GM21367 (cell line): ENCODE measurements at regions not wholly inside any gene's neighbourhood (a gene's known extent, or its start where the extent isn't known, plus 50 kb on each side); places are given as distances from the start of the nearest gene placed in this dataset.
"Not testable (repeated sequence)": the region's sequence is repeated elsewhere in the genome, so short reads cannot be mapped to it uniquely, and the experiment has no call there.

Experiments used
- ATAC-seq: cut with Tn5 transposase; IDR thresholded peaks from one replicate; pipeline ENCODE4 v1.9.1; 2021; ENCODE audit not compliant: unreplicated experiment

DNA sequence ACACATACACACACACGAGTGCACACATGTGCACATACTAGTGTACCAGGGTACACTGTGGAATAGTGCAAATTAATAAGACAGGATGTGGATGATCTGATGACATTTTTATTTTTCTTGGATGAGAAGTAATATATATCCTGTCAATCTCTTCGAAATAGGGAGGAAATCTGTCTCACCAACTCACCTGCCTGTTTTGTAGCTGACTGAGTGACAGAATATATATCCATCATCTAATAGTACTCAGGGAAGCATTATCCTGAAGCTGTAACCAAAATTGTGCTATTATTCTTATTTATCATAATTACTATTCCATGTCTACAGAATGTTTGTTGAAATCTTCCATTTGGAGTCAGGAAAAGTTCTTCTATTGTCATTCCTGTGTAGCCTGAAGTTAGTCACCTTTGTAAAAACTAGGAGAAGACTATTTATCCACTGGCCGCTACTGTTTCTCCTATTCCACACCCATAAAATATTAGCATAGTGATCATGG is 888.0 kb downstream of the TRAM1L1 start:
- no peak for ATAC-seq

DNA sequence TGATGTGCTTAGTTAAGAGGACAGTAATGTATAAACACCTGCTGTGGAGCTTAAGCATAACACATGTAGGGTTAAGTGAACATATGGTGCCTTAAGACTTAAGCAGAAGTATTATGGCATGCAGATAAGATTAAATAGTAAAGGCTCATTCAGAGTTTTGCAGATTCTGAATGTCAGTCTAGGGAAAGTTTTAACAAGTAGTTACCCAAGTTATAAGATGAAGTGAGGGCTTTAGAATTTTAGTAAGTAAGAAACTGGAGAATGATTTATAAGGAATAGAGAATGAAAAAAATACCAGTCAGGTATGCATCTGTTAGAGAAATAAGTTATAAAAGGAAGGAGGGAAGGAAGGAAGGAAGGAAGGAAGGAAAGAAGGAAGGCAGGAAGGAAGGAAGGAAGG is 902.1 kb downstream of the TRAM1L1 start:
- no peak for ATAC-seq

DNA sequence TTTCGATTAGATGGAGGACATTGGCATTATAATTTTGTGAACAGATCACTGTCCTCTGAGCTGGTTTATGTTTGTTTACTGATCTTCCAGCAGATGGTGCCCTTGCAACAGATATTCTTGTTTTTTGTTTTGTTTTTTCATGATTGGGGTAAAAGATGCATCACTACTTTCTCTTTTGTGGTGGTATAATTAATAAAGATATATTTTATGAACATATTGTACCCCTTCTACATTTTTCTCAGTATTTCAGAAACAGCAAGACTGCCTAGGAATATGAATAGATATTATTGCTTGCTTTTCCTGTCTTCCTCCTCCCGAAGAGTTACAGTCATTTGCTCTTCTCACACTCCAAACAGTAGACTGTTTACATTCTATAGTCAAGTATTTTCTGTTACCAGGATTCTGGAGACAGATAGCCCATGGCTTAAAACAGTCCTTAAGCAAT is 905.2 kb downstream of the TRAM1L1 start:
- ATAC-seq: no peak

DNA sequence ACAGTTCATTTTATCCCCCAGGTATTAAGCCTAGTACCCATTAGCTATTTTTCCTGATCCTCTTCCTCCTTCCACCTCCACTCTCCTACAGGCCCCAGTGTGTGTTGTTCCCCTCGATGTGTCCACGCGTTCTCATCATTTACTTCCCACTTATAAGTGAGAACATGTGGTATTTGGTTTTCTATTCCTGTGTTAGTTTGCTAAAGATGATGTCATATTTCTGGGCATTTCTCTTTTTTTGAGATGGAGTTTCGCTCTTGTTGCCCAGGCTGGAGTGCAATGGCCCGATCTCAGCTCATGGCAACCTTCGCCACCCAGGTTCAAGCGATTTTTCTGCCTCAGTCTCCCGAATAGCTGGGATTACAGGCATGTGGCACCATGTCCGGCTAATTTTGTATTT is 934.0 kb downstream of the TRAM1L1 start:
- not testable (repeated sequence) for ATAC-seq

DNA sequence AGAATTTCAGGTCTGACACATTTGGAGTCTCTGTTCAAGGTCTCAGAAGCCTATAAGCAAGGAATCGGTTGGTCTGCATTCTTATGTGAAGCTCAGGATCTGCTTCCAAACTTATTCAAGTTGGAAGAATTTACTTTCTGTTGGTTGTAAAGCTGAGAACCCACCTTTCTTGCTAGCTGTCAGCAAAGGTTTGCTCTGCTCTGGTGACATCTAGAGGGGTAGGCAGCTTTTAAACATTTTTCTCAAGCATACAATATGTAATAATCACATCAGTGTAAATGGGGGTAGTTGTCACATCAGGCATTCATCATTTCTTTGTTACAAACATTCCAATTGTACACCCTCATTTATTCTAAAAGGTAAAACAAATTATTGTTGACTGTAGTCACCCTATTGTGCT is 935.2 kb downstream of the TRAM1L1 start:
- no peak for ATAC-seq

DNA sequence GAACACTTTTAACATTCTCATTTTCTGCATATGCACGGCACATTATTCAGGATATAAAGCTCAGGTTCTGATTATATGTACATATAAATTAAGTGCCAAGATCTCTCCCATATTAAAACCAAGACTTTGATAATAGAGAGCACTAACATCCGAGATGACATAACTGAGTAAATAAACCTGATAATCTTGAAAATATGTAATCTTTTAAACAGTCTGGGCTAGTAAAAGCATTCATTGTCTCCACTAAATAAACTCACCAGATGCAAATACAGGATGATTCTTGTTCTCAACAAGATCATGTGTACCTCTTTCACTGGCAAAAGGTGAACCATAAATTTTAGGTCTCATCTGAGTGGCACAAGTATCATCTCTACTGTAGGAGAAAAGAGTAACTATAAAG is 942.2 kb downstream of the TRAM1L1 start:
- no peak for ATAC-seq

DNA sequence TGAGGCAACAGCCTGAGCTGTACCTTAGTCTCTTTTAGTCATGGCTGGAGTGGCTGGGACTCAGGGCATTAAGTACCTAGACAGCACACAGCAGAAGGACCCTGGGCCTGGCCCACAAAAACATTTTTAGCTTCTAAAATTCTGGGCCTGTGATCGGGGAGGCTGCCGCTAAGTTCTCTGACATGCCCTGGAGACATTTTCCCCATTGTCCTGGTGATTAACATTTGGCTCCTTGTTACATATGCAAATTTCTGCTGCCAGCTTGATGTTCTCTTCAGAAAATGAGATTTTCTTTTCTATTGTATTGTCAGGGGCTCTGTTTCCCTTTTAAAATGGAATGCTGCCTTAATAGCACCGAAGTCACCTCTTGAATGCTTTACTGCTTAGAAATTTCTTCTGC is 952.4 kb downstream of the TRAM1L1 start:
- ATAC-seq: no peak

DNA sequence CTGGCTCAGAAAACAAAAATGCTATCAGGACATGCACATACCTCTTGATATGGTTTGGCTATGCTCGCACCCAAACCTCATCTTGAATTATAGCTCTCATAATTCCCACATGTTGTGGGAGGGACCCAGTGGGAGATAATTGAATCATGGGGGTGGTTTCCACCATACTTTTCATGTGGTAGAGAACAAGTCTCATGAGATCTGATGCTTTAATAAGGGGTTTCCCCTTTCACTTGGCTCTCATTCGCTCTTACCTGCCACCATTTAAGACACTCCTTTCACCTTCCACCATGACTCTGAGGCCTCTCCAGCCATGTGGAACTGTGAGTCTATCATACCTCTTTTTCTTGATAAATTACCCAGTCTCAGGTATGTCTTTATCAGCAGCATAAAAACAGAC is 958.6 kb downstream of the TRAM1L1 start:
- ATAC-seq: no peak

DNA sequence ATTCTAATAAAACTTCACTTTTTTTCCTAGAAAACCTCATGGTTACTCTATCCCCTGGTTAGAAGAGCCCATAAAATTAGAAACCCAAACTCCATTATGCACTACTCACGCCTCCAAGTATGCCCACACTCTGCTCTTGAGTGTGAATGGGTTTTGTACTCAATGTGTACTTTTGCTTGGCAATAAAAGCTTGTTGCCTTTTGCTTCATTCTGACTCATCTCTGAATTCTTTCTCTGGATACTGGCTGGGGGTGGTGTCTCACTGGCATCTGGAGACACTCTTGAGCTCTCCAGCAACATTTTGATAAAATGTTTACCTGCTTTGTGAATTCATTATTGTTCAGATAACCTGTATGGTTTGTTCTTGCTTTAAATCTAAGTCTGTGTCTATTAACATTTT is 963.3 kb downstream of the TRAM1L1 start:
- ATAC-seq: no peak

DNA sequence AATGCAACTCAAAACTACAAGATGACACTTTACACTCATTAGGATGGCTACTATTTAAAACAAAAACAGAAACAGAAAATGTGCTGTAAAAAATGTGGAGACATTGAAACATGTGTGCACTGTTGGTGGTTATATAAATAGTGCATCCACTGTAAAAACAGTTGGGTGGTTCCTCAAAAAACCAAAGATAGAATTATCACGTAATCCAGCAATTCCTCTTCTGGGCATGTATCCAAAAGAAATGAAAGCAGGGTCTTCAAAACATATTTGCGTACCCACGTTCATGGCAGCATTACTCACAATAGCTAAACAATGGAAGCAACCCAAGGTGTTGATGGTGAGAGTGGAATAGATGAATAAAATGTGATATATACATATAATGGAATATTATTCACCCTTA is 967.2 kb downstream of the TRAM1L1 start:
- ATAC-seq: no peak

DNA sequence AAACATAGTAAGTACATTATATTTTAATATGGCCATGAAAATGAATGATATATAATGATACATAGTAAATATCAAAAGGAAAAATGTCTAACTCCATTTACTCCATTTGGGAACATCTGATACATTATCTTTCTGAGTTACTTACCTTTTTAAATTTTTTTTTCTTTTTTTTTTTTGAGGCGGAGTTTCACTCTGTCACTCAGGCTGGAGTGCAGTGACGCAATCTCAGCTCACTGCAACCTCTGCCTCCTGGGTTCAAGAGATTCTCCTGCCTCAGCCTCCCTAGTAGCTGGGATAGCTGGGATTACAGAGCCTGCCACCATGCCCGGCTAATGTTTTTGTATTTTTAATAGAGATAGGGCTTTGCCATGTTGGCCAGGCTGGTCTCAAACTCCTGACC is 972.5 kb downstream of the TRAM1L1 start:
- not testable (repeated sequence) for ATAC-seq

DNA sequence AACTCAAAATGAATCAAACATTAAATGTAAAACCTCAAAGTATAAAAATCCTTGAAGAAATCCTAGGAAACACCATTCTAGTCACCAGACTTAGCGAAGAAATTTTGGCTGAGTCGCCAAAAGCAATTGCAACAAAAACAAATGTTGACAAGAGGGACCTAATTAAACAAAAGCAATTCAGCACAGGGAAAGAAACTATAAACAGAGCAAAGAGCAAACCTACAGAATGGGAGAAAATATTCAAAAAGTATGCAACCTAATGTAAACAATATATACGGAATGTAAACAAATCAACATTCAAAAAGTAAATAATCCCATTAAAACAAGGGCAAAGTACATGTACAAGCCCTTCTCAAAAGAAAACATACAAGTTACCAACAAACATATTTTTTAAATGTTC is 974.7 kb downstream of the TRAM1L1 start:
- no peak for ATAC-seq

DNA sequence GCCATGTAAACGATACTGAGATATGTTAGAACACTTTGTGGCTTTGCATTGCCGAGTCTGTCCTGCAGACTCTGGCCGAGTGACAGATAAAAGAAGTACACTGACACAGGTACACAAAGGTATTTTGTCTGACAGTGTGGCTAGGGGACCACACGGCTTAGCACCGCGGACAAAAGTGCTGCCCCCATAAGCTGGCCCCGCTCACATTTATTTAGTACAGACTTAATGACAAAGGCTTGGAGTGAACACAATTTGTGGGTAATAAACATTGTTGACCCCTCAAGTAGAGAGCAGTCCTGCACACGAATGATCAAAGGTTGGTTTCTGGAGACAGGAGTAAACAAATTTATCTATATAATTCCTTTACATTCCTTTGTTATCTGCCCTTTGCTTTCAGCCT is 976.8 kb downstream of the TRAM1L1 start:
- ATAC-seq: no peak

DNA sequence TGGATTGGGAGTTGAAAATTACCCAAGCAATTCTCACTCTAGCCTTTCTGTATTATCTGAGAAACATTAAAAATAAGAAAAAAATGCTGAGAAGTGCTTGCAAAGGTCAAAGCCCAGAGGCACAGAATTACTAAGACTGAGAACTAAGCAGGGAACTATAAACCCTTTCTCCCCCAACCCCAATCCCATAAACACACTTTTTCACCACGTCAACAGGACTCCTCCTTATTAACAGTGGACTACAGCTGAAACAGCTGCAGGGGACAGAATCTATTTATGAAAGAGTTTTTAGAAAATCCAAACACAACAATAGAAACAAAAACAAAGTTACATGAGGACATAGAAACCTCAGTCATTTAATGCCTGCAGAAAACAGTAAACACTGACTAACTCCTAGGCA is 984.1 kb downstream of the TRAM1L1 start:
- no peak for ATAC-seq

DNA sequence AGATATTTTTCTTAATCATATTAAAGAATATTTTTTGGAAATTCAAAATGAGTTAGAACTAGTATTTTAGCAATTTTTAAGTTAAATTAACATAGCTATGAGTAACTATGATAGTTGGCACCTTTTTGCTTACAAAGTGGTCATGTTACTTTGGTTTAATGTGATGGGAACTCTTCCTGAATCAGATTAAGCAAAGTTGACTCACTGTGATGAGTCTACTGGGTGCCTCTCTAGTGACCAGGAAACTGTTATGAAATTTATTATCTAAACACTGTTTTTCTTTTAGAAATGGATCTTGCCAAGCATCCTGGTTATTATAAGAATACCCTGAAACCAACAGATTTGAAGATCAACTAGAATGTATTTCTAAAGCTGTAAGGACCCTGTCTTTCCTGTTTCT is 985.8 kb downstream of the TRAM1L1 start:
- ATAC-seq: no peak

DNA sequence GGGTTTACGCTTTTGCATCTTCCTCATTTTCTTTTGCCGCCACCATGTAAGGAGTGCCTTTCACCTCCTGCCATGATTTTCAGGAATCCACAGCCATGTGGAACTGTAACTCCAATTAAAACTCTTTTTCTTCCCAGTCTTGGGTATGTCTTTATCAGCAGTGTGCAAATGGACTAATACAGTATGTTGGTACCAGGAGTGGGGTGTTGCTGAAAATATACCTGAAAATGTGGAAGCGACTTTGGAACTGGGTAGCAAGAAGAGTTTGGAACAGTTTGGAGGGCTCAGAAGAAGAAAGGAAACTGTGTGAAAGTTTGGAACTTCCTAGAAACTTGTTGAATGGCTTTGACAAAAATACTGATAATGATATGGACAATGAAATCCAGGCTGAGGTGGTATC is 983.9 kb upstream of the NDST4 start:
- not testable (repeated sequence) for ATAC-seq

DNA sequence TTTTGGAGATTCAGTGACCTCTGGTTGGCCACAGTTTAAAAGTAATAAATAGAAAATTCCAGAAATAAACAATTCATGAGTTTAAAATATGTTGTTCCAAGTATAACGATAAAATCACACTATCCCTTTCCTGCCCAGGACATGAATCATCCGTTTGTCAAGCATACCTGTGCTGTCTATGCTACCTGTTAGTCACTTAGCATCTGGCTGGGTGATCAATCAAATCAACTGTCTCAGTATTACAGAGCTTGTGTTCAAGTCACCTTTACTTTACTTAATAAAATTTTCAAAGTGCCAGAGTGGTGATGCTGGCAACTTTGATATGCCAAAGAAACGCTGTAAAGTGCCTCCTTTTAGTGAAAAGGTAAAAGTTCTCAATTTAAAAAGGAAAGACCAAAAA is 979.5 kb upstream of the NDST4 start:
- no peak for ATAC-seq

DNA sequence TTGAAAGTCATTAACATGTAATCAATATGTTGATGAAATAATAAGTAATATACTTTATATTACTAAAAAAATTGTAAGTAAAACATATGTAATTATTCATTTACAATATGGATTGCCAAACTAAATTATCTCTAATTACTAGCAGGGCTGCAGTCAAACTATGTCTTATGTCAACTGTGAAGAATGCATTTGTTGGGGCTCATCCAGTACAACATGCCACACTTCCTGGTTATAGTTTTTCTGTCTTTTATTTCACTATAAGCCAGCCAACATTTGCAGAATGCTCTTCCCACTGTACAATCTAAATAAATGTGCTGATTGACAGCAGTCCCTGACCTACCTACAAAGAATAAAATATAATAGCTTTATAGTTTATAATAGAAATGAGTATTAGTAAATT is 975.4 kb upstream of the NDST4 start:
- no peak for ATAC-seq

DNA sequence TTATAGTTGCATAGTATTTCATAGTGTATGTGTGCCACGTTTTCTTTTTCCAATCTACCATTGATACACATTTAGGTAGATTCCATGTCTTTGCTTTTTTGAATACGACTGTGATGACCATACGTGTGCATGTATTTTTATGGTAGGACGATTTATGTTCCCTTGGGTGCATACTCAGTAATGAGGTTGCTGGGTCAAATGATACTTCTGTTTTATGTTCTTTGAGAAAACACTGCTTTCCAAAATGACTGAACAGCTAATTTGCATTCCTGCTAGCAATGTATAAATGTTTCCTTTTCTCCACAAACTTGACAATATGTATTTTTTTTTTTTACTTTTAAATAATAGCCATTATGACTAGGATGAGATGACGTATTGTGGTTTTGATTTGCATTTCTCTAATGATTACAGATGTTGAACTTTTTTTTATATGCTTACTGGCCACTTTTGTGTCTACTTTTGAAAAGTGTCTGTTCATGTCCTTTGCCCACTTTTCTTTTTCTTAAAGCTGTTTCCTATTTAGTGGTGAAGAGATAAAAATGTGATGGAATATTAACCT is 969.5 kb upstream of the NDST4 start:
- ATAC-seq: no peak

DNA sequence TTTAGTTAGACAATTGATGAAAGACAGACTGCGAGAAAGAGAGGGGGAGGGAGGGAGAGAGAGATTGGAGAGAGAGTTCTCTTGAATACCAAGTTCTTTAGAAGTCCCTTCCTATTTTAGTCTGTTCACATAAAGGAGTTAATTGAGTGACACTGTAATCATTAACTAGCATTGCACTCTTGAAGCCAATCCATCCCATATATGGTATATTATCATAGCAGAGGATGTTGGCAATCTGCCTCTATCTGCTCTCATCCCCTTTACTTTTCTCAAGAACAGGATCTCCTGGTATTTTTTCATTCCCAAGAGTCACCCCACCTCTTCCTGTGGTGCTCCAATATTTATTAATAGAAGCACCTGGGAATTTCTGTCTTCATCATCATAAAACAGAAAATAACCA is 959.6 kb upstream of the NDST4 start:
- ATAC-seq: no peak

DNA sequence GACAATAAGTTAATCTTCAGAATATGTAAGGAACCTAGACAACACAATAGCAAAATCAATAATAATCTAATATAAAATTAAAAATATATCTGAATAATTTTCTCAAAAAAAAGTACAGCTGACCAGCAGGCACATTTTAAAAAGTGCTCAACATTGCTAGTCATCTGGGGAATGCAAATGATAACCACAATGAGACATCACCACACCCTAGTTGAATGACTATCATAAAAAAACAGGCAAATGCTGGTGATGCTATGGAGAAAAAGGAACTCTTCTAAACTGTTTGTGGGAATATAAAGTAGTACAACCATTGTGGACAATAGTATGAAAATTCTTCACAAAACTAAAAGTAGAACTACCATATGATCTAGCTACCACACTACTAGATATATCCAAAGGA is 956.9 kb upstream of the NDST4 start:
- ATAC-seq: no peak

DNA sequence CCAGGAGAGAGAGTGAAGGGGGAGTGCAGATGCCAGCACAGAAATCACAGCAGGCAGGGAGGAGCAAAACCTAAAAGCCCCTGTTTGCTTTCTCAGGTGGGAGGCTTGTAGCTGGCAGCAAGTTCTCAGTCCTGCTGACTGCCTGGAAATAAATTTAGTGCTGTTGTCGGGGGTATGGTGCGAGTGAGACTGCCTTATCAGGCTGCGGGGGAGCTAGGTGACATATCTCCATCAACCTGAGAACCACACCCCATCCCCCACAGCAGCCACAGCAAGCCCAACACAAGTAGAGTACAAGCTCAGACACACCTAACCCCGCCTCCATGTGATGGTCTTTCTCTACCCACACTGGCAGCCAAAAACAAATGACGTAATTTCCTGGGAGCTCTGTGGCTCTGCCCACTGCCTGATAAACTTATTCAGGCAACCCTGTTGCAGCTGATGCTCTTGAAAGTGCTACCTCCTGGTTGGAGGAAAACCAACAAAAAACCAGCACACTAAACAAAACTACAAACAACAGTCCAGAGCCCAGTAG is 953.4 kb upstream of the NDST4 start:
- no peak for ATAC-seq

DNA sequence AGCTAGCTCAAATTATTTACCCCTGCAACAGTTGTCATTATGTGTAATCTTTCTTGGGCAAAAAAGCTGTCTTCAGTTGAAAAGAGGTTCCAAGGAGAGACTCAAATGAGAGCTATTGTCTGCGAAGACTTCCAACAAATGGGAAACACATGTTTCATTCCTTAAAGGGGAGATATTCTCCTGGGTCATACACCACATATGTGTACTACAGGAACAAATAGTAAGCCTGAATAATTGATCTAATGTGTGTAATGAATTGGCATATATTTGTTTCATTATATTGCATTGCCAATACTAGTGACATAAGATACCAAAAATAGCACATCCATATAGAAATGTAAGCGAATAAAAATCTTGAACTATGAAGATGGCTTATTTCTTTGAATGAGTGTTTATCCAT is 950.9 kb upstream of the NDST4 start:
- no peak for ATAC-seq
